HepG2 (cell line): ENCODE measurements at regions not wholly inside any gene's neighbourhood (a gene's known extent, or its start where the extent isn't known, plus 50 kb on each side); places are given as distances from the start of the nearest gene placed in this dataset.

ENCODE experiments used
- ATAC-seq: fragments of 200-7000 bp; cut with Tn5 transposase; 3 replicates; pipeline ENCODE4 v1.9.1; 2020; ENCODE audit warnings: mild to moderate bottlenecking, moderate library complexity
- BruUV-seq: library from RNA; stranded (reverse); fragments of 400-500 nt; replicated peaks from 2 replicates; lab custom pipeline; 2021; lab: Mats Ljungman, UMichigan
- CTCF ChIA-PET: fragments of 300-600 bp; formaldehyde crosslinking; extraction: SDS; loops from one replicate; lab custom pipeline; 2021; ENCODE audit warnings: low total read pairs, inconsistent platforms, low intra/inter-chr PET ratio; lab: Yijun Ruan, JAX
- POLR2A ChIA-PET: fragments of 350-600 bp; sonication (Branson Sonifier 250); formaldehyde crosslinking; loops from one replicate; lab custom pipeline; 2020; ENCODE audit warnings: antibody characterized with exemption, inconsistent platforms; lab: Yijun Ruan, JAX
- DNase-seq: peaks from one replicate; pipeline ENCODE4 v3.0.0-alpha.2; 2015; ENCODE audit warnings: low spot score
- FAIRE-seq: peaks from 3 replicates; lab custom pipeline; 2011; peaks lifted over from hg19 to GRCh38; lab: Jason Lieb, UNC
- H2AFZ ChIP-seq: one replicate; pipeline ENCODE4 v1.6.1; 2011; ENCODE audit warnings: low read length, inconsistent platforms
- H3K27ac ChIP-seq: fragments of 300-600 bp; 3 replicates; pipeline ENCODE4 v1.8.0; 2011; ENCODE audit warnings: mixed run types, mild to moderate bottlenecking, mixed read lengths, low read length, inconsistent platforms; ENCODE audit not compliant: insufficient read depth; ENCODE audit errors: extremely low read length
- H3K27me3 ChIP-seq, 2 experiments: fragments of 200-600 bp in 1 of 2; 2 replicates in 1 of 2; 3 replicates in 1 of 2; pipeline versions ENCODE4 v1.6.0 to v1.8.0; 2011; ENCODE audit warnings: low read length in 2 of 2, mild to moderate bottlenecking in 2 of 2, moderate library complexity in 2 of 2, inconsistent platforms in 1 of 2; ENCODE audit not compliant: insufficient read depth in 2 of 2, control insufficient read depth in 1 of 2
- H3K36me3 ChIP-seq, 2 experiments: fragments of 200-600 bp in 1 of 2; replicated peaks in 1 of 2; 2 replicates in 1 of 2; 3 replicates in 1 of 2; pipeline versions ENCODE4 v1.5.1 to v1.8.0; 2011; ENCODE audit warnings: low read length in 2 of 2, inconsistent platforms in 1 of 2; ENCODE audit not compliant: insufficient read depth in 2 of 2, control insufficient read depth in 1 of 2
- H3K4me1 ChIP-seq: 2 replicates; pipeline ENCODE4 v1.5.1; 2012; ENCODE audit warnings: low read length, inconsistent platforms; ENCODE audit not compliant: insufficient read depth
- H3K4me2 ChIP-seq: 2 replicates; pipeline ENCODE4 v1.6.0; 2011; ENCODE audit warnings: low read depth, low read length, inconsistent platforms
- H3K4me3 ChIP-seq, 3 experiments: fragments of 200-600 bp in 1 of 3; sonication (generic), shearing (Covaris generic) in 1 of 3; replicated peaks in 1 of 3; 2 replicates each; pipeline ENCODE4 v1.5.1; 2011 to 2016; ENCODE audit warnings: low read length in 3 of 3, inconsistent platforms in 2 of 3, low read depth in 2 of 3, mild to moderate bottlenecking in 2 of 3, control low read depth in 1 of 3, mixed read lengths in 1 of 3; ENCODE audit not compliant: insufficient read depth in 1 of 3
- H3K79me2 ChIP-seq: one replicate; pipeline ENCODE4 v1.6.1; 2011; ENCODE audit warnings: low read length, inconsistent platforms; ENCODE audit not compliant: insufficient read depth
- H3K9ac ChIP-seq: 2 replicates; pipeline ENCODE4 v1.6.0; 2011; ENCODE audit warnings: mild to moderate bottlenecking, low read depth, low read length, inconsistent platforms; ENCODE audit not compliant: insufficient read depth
- H3K9me3 ChIP-seq: 2 replicates; pipeline ENCODE4 v1.5.1; 2012; ENCODE audit warnings: mild to moderate bottlenecking, low read length
- H4K20me1 ChIP-seq: 2 replicates; pipeline ENCODE4 v1.6.0; 2011; ENCODE audit warnings: inconsistent platforms, mild to moderate bottlenecking, low read length, moderate library complexity; ENCODE audit not compliant: insufficient read depth
- MNT ChIP-seq: fragments of 450-650 bp; IDR thresholded peaks from 2 replicates; pipeline ENCODE4 v1.6.1; 2016
- NBN ChIP-seq: fragments of 450-650 bp; conservative IDR thresholded peaks from 2 replicates; pipeline ENCODE4 v1.6.1; 2017
- SNAPC4 ChIP-seq: sonication (generic); formaldehyde crosslinking; IDR thresholded peaks from 2 replicates; pipeline ENCODE4 v1.4.0; 2020; ENCODE audit warnings: mild to moderate bottlenecking, missing genetic modification reagents
- TERF1 ChIP-seq: sonication (generic); formaldehyde crosslinking; IDR thresholded peaks from 2 replicates; pipeline ENCODE4 v1.8.0; 2022; ENCODE audit warnings: mild to moderate bottlenecking, missing genetic modification reagents, moderate library complexity
- ZNF710 ChIP-seq: sonication (generic); formaldehyde crosslinking; IDR thresholded peaks from 2 replicates; pipeline ENCODE4 v1.5.0; 2020; ENCODE audit warnings: mild to moderate bottlenecking, missing genetic modification reagents, borderline replicate concordance
- WGBS: methylation state at CpG from one replicate; pipeline ENCODE4 v1.1.6; 2017; ENCODE audit warnings: low lambda C conversion rate; 5-methylcytosine and 5-hydroxymethylcytosine counted together
- in situ Hi-C: cut with HindIII; loops from 2 replicates; pipeline ENCODE4 v1.10.0; 2017; ENCODE audit warnings: low pct_unique_long_range_greater_than_20kb; ENCODE audit not compliant: extremely low pct_ligation_motif_present
- intact Hi-C: fragments of 100-400 bp; cut with micrococcal nuclease; formaldehyde crosslinking; loops from one replicate; pipeline ENCODE4 v1.10.0; 2022; ENCODE audit not compliant: unreplicated experiment

GRCh38 chr7:26022982-26023381, 129.0 kb upstream of the NFE2L3 start:
- H3K27ac ChIP-seq: no peak overlapping the region
- no peaks in the 10 kb centered on the region for H3K27me3 ChIP-seq
- POLR2A ChIA-PET: no interaction called here
- WGBS: 12% methylated on average over 3 of the region's 3 CpGs
- intact Hi-C loops: no loop called here
- ATAC-seq (no peak), DNase-seq (no peak), FAIRE-seq (no peak)
- no peak overlapping the region for H3K4me3 ChIP-seq
- TF ChIP-seq SNAPC4 (CRISPR knock-in tag): no peak
- no peak for TF ChIP-seq NBN
- no peak for TF ChIP-seq TERF1
- TF ChIP-seq ZNF710 (CRISPR knock-in tag): no peak
- TF ChIP-seq MNT: no peak
- CTCF ChIA-PET: no interaction called here
- H3K79me2 ChIP-seq: no peaks in the 10 kb centered on the region
- no peak overlapping the region for H3K4me2 ChIP-seq
- H2AFZ ChIP-seq: no peak overlapping the region
- H3K9ac ChIP-seq: no peak overlapping the region
- H3K36me3 ChIP-seq: no peaks in the 10 kb centered on the region
- H3K4me1 ChIP-seq: no peaks in the 10 kb centered on the region
- no TSS peak for BruUV-seq
- in situ Hi-C loops: no loop called here
- no peaks in the 10 kb centered on the region for H4K20me1 ChIP-seq
- H3K9me3 ChIP-seq: no peaks in the 10 kb centered on the region
